ENCODE measurements at regions not wholly inside any gene's neighbourhood (a gene's known extent, or its start where the extent isn't known, plus 50 kb on each side); places are given as distances from the start of the nearest gene placed in this dataset.

GRCh38 chr6:1081551-1082284, 230.2 kb upstream of the FOXQ1 start:
- TF ChIP-seq CTCF (IDR thresholded peaks at IDR 0.05 in 2 of 3, conservative IDR thresholded peaks at IDR 0.05 in 1 of 3; ENCODE audit: borderline replicate concordance in 1 of 3, insufficient read depth in 1 of 3, low read depth in 2 of 3, low read length in 2 of 3): no peak
- no peak for TF ChIP-seq POLR2A (IDR thresholded peaks at IDR 0.05; ENCODE audit: borderline replicate concordance, extremely low read depth, insufficient read depth, insufficient read length)
